ENCODE measurements at regions not wholly inside any gene's neighbourhood (a gene's known extent, or its start where the extent isn't known, plus 50 kb on each side); places are given as distances from the start of the nearest gene placed in this dataset.

GRCh38 chrX:13180807-13181206 is 136.4 kb upstream of the FAM9C start:
- Histone ChIP-seq H3K27me3 (ENCODE audit: control insufficient read depth, insufficient read depth, low read length) (no peaks in the 10 kb centered on the region), H2BK5ac (ENCODE audit: low read depth, low read length, poor library complexity, severe bottlenecking) (no peak overlapping the region), H4K8ac (ENCODE audit: low read depth in 2 of 2, low read length in 2 of 2) (no peak overlapping the region), H3K4me3 (ENCODE audit: insufficient read depth, low read depth, low read length) (no peak overlapping the region), H3K79me1 (ENCODE audit: low read depth in 1 of 2, low read length in 2 of 2) (no peaks in the 10 kb centered on the region), H3K27ac (ENCODE audit: insufficient read depth, low read length) (no peak overlapping the region), H3K4me2 (ENCODE audit: low read depth, low read length) (no peak overlapping the region), H2BK20ac (ENCODE audit: low read depth, low read length) (no peak overlapping the region), H3K18ac (ENCODE audit: low read depth, low read length) (no peak overlapping the region), H3K4ac (ENCODE audit: low read depth, low read length) (no peak overlapping the region), H2AK5ac (ENCODE audit: low read depth, low read length) (no peak overlapping the region), H2AFZ (replicated peaks; ENCODE audit: low read length, poor library complexity) (no peak overlapping the region), H3K14ac (replicated peaks; ENCODE audit: low read depth, low read length) (no peak overlapping the region), H2BK15ac (ENCODE audit: low read depth, low read length) (no peak overlapping the region), H3K9me3 (ENCODE audit: control insufficient read depth, insufficient read depth, low read length) (no peaks in the 10 kb centered on the region), H3K56ac (ENCODE audit: extremely low read depth, insufficient read depth, low read length) (no peak overlapping the region), H3K9me1 (ENCODE audit: insufficient read depth, low read length) (no peaks in the 10 kb centered on the region), H2BK120ac (ENCODE audit: low read depth, low read length) (no peak overlapping the region), H2AK9ac (replicated peaks; ENCODE audit: low read depth, low read length, poor library complexity) (no peak overlapping the region), H3K36me3 (ENCODE audit: control insufficient read depth, insufficient read depth, low read length) (no peaks in the 10 kb centered on the region), H3K4me1 (ENCODE audit: control insufficient read depth, insufficient read depth, low read length) (no peaks in the 10 kb centered on the region), H4K5ac (ENCODE audit: low read depth, low read length) (no peak overlapping the region), H4K91ac (ENCODE audit: insufficient read depth, low read depth, low read length) (no peak overlapping the region), H4K20me1 (ENCODE audit: insufficient read depth, low read length) (no peaks in the 10 kb centered on the region), H3K23ac (ENCODE audit: low read depth, low read length) (no peak overlapping the region), H3K9ac (ENCODE audit: low read depth, low read length) (no peak overlapping the region)
- DNase-seq (peak; percentile 49), ATAC-seq (ENCODE audit: low read depth) (no peak)
- dilution Hi-C loops (cut with HindIII; ENCODE audit: low sequenced_read_pairs, unreplicated experiment), result no loop called here
- TF ChIP-seq CEBPB (IDR thresholded peaks at IDR 0.05; ENCODE audit: low read depth, low read length) (no peak), SMC3 (IDR thresholded peaks at IDR 0.05; ENCODE audit: low read depth, low read length) (no peak), MAZ (IDR thresholded peaks at IDR 0.05; ENCODE audit: borderline replicate concordance, low read depth, low read length) (no peak), RCOR1 (IDR thresholded peaks at IDR 0.05; ENCODE audit: insufficient replicate concordance, low read length) (no peak), CHD1 (IDR thresholded peaks at IDR 0.05; ENCODE audit: low read depth, low read length) (no peak), NFE2L2 (IDR thresholded peaks at IDR 0.05; ENCODE audit: low read depth, low read length) (no peak), FOS (IDR thresholded peaks at IDR 0.05; ENCODE audit: low read depth, low read length) (no peak), MXI1 (IDR thresholded peaks at IDR 0.05; ENCODE audit: borderline replicate concordance, low read depth, low read length) (no peak), POLR2A (IDR thresholded peaks at IDR 0.05; ENCODE audit: low read depth, low read length) (no peak)
- TF ChIP-seq, protein P1, sequence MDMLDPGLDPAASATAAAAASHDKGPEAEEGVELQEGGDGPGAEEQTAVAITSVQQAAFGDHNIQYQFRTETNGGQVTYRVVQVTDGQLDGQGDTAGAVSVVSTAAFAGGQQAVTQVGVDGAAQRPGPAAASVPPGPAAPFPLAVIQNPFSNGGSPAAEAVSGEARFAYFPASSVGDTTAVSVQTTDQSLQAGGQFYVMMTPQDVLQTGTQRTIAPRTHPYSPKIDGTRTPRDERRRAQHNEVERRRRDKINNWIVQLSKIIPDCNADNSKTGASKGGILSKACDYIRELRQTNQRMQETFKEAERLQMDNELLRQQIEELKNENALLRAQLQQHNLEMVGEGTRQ (IDR thresholded peaks at IDR 0.05; ENCODE audit: low read depth, low read length), result no peak
- POLR2A ChIA-PET (ENCODE audit: unreplicated experiment), result no interaction called here
- intact Hi-C loops (cut with micrococcal nuclease), result no loop called here
- CTCF ChIA-PET, result interaction anchor here (0.6 kb wide), 1 partner anchor 19 kb away, joined by 4 read pairs; no protein-coding TSS in a partner anchor
- no TSS peak for BruUV-seq (replicated peaks)
- in situ Hi-C loops (cut with MboI; ENCODE audit: low sequenced_read_pairs), result no loop called here
- WGBS, 2 experiments (ENCODE audit: extremely low coverage in 2 of 2, insufficient read length in 1 of 2), result no CpG with 5 or more reads among the region's 2 CpGs
